Endodermal cell (in vitro differentiated cells): ENCODE measurements at regions not wholly inside any gene's neighbourhood (a gene's known extent, or its start where the extent isn't known, plus 50 kb on each side); places are given as distances from the start of the nearest gene placed in this dataset.
A peak's percentile ranks its signal among the peaks of the same experiment; 100 is the strongest.

ENCODE experiments used
- DNase-seq: peaks from one replicate; pipeline ENCODE4 v3.0.0-alpha.2; 2017
- H3K27ac ChIP-seq: 2 replicates; pipeline ENCODE4 v1.5.1; 2013; ENCODE audit warnings: mild to moderate bottlenecking, low read depth, low read length, moderate library complexity
- H3K27me3 ChIP-seq: 2 replicates; pipeline ENCODE4 v1.6.1; 2013; ENCODE audit warnings: mild to moderate bottlenecking, low read length, moderate library complexity; ENCODE audit not compliant: insufficient read depth, control insufficient read depth, poor library complexity, severe bottlenecking
- H3K36me3 ChIP-seq: 2 replicates; pipeline ENCODE4 v1.7.0; 2013; ENCODE audit warnings: mild to moderate bottlenecking, low read length, moderate library complexity; ENCODE audit not compliant: control insufficient read depth, insufficient read depth
- H3K4me1 ChIP-seq: one replicate; pipeline ENCODE4 v1.7.0; 2013; ENCODE audit warnings: low read length; ENCODE audit not compliant: control insufficient read depth, insufficient read depth
- H3K4me3 ChIP-seq: 2 replicates; pipeline ENCODE4 v1.5.1; 2013; ENCODE audit warnings: mild to moderate bottlenecking, low read length, moderate library complexity
- H3K9ac ChIP-seq: 2 replicates; pipeline ENCODE4 v1.6.1; 2013; ENCODE audit warnings: mild to moderate bottlenecking, low read length, moderate library complexity; ENCODE audit not compliant: poor library complexity, severe bottlenecking; ENCODE audit errors: extremely low read depth
- H3K9me3 ChIP-seq: 2 replicates; pipeline ENCODE4 v1.6.1; 2013; ENCODE audit warnings: mild to moderate bottlenecking, low read length, moderate library complexity; ENCODE audit not compliant: control insufficient read depth
- H3K27ac Mint-ChIP-seq: 2 replicates; pipeline ENCODE4 v1.8.0; 2020; ENCODE audit warnings: mixed read lengths
- H3K27me3 Mint-ChIP-seq: 2 replicates; pipeline ENCODE4 v1.8.0; 2021; ENCODE audit warnings: mild to moderate bottlenecking, mixed read lengths; ENCODE audit not compliant: insufficient read depth
- H3K36me3 Mint-ChIP-seq: 2 replicates; pipeline ENCODE4 v1.8.0; 2020; ENCODE audit warnings: low read depth, mixed read lengths
- H3K4me1 Mint-ChIP-seq: 2 replicates; pipeline ENCODE4 v1.8.0; 2020; ENCODE audit warnings: mixed read lengths
- H3K4me3 Mint-ChIP-seq: 2 replicates; pipeline ENCODE4 v1.8.0; 2020; ENCODE audit warnings: mild to moderate bottlenecking, moderate library complexity, mixed read lengths
- H3K9me3 Mint-ChIP-seq: 2 replicates; pipeline ENCODE4 v1.8.0; 2020; ENCODE audit warnings: mild to moderate bottlenecking, mixed read lengths
- CTCF ChIP-seq: fragments of 200-600 bp; sonication (generic); conservative IDR thresholded peaks from 2 replicates; pipeline ENCODE4 v1.5.0; 2021; ENCODE audit warnings: antibody characterized with exemption, mild to moderate bottlenecking
- WGBS, 2 experiments: methylation state at CpG; one replicate each; pipeline versions ENCODE4 v1.1.5 to v1.1.7; 2013; ENCODE audit warnings: missing lambda C conversion rate in 2 of 2, mixed read lengths in 1 of 2; ENCODE audit not compliant: insufficient coverage in 1 of 2, insufficient read length in 1 of 2; 5-methylcytosine and 5-hydroxymethylcytosine counted together

GRCh38 chr6:43995137-43995536, 132.1 kb downstream of the MRPL14 start:
- Mint-ChIP-seq H3K27ac (no peak overlapping the region), H3K4me3 (no peak overlapping the region), H3K4me1 (peaks cover 24% of the 10 kb centered on the region), H3K27me3 (peaks cover 2% of the 10 kb centered on the region), H3K36me3 (peaks cover 10% of the 10 kb centered on the region), H3K9me3 (peaks cover 25% of the 10 kb centered on the region)
- H3K36me3 ChIP-seq: peaks cover 4% of the 10 kb centered on the region
- 90 to 96% methylated on average over 1 to 3 of the region's 3 CpGs for WGBS, 2 experiments
- peaks cover 17% of the 10 kb centered on the region for H3K4me1 ChIP-seq
- no peak for TF ChIP-seq CTCF
- no peaks in the 10 kb centered on the region for H3K27me3 ChIP-seq
- no peak overlapping the region for H3K9ac ChIP-seq
- peaks cover 33% of the 10 kb centered on the region for H3K9me3 ChIP-seq
- H3K27ac ChIP-seq: no peak overlapping the region
- no peak overlapping the region for H3K4me3 ChIP-seq
- DNase-seq: peak; percentile 34

GRCh38 chr6:43993881-43994523, 133.2 kb downstream of the MRPL14 start:
- 70 to 84% methylated on average over 2 to 5 of the region's 5 CpGs for WGBS, 2 experiments
- H3K4me3 ChIP-seq: no peak overlapping the region
- H3K4me1 Mint-ChIP-seq: peaks cover 29% of the 10 kb centered on the region
- no peak for TF ChIP-seq CTCF
- peaks cover 16% of the 10 kb centered on the region for H3K9me3 Mint-ChIP-seq
- H3K27me3 Mint-ChIP-seq: no peaks in the 10 kb centered on the region
- H3K9ac ChIP-seq: no peak overlapping the region
- H3K9me3 ChIP-seq: peaks cover 24% of the 10 kb centered on the region
- peak; percentile 50 for DNase-seq
- no peaks in the 10 kb centered on the region for H3K36me3 ChIP-seq
- no peak overlapping the region for H3K4me3 Mint-ChIP-seq
- peaks cover 4% of the 10 kb centered on the region for H3K36me3 Mint-ChIP-seq
- H3K4me1 ChIP-seq: peaks cover 17% of the 10 kb centered on the region
- H3K27ac ChIP-seq: no peak overlapping the region
- no peak overlapping the region for H3K27ac Mint-ChIP-seq
- H3K27me3 ChIP-seq: no peaks in the 10 kb centered on the region

GRCh38 chr6:43992783-43993644, 134.2 kb downstream of the MRPL14 start:
- Histone ChIP-seq H3K4me3 (no peak overlapping the region), H3K27ac (no peak overlapping the region), H3K27me3 (no peaks in the 10 kb centered on the region), H3K9me3 (peaks cover 20% of the 10 kb centered on the region), H3K4me1 (peaks cover 17% of the 10 kb centered on the region), H3K36me3 (no peaks in the 10 kb centered on the region), H3K9ac (no peak overlapping the region)
- Mint-ChIP-seq H3K36me3 (no peaks in the 10 kb centered on the region), H3K27ac (no peak overlapping the region), H3K9me3 (peaks cover 9% of the 10 kb centered on the region), H3K27me3 (no peaks in the 10 kb centered on the region), H3K4me3 (no peak overlapping the region), H3K4me1 (peaks cover 29% of the 10 kb centered on the region)
- 94 to 97% methylated on average over 4 to 6 of the region's 6 CpGs for WGBS, 2 experiments
- TF ChIP-seq CTCF: no peak
- no peak for DNase-seq
